NB4 (cell line): ENCODE measurements at regions not wholly inside any gene's neighbourhood (a gene's known extent, or its start where the extent isn't known, plus 50 kb on each side); places are given as distances from the start of the nearest gene placed in this dataset.

ENCODE experiments used
- DNase-seq: peaks from one replicate; pipeline ENCODE4 v3.0.0; 2010; ENCODE audit warnings: low read depth
- H3K4me3 ChIP-seq: one replicate; pipeline ENCODE4 v1.5.1; 2011; ENCODE audit warnings: mild to moderate bottlenecking, low read depth, low read length, moderate library complexity
- MYC ChIP-seq: IDR thresholded peaks from 2 replicates; pipeline ENCODE4 v1.6.1; 2011; ENCODE audit warnings: low read depth, low read length
- POLR2A ChIP-seq: IDR thresholded peaks from 2 replicates; pipeline ENCODE4 v1.6.1; 2011; ENCODE audit warnings: mild to moderate bottlenecking; ENCODE audit not compliant: insufficient read length; ENCODE audit errors: extremely low read depth
- TF ChIP-seq, protein P1 (sequence below): IDR thresholded peaks from 2 replicates; pipeline ENCODE4 v1.6.1; 2011; ENCODE audit warnings: low read depth, low read length
- TF ChIP-seq, protein P2 (sequence below): IDR thresholded peaks from one replicate; pipeline ENCODE4 v1.5.1; 2012; ENCODE audit warnings: low read depth, low read length

GRCh38 chr3:30252474-30252873 lies 353.9 kb upstream of the TGFBR2 start:
- H3K4me3 ChIP-seq = no peak overlapping the region
- no peak for DNase-seq

DNA sequence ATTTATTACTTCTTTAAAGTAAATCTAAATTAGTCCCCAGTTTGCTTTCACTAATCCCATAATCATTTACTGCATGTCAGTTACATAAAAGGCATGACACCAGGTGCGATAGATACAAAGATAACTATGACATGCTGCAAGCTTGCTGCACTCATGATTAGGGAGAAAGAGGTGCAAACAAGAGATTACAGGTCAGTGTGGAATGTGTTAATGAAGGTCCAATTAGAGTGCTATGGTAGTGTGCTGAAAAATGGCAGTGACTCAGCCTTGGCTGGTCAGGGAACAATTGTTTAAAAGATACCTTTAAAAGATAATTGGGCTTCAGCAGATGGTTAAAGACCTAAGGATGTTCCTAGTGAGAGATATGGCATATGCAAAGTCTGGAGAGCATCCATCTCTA lies 352.6 kb upstream of the TGFBR2 start:
- DNase-seq = no peak
- TF ChIP-seq, protein P1, sequence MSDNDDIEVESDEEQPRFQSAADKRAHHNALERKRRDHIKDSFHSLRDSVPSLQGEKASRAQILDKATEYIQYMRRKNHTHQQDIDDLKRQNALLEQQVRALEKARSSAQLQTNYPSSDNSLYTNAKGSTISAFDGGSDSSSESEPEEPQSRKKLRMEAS = no peak
- TF ChIP-seq MYC = no peak
- TF ChIP-seq POLR2A = no peak
- TF ChIP-seq, protein P2, sequence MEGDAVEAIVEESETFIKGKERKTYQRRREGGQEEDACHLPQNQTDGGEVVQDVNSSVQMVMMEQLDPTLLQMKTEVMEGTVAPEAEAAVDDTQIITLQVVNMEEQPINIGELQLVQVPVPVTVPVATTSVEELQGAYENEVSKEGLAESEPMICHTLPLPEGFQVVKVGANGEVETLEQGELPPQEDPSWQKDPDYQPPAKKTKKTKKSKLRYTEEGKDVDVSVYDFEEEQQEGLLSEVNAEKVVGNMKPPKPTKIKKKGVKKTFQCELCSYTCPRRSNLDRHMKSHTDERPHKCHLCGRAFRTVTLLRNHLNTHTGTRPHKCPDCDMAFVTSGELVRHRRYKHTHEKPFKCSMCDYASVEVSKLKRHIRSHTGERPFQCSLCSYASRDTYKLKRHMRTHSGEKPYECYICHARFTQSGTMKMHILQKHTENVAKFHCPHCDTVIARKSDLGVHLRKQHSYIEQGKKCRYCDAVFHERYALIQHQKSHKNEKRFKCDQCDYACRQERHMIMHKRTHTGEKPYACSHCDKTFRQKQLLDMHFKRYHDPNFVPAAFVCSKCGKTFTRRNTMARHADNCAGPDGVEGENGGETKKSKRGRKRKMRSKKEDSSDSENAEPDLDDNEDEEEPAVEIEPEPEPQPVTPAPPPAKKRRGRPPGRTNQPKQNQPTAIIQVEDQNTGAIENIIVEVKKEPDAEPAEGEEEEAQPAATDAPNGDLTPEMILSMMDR = no peak
- H3K4me3 ChIP-seq = no peak overlapping the region

More at GRCh38 chr3:30252474-30252873, 353.9 kb upstream of the TGFBR2 start:
- TF ChIP-seq, protein P1 = no peak
- TF ChIP-seq MYC = no peak
- no peak for TF ChIP-seq POLR2A
- TF ChIP-seq, protein P2 = no peak

DNA sequence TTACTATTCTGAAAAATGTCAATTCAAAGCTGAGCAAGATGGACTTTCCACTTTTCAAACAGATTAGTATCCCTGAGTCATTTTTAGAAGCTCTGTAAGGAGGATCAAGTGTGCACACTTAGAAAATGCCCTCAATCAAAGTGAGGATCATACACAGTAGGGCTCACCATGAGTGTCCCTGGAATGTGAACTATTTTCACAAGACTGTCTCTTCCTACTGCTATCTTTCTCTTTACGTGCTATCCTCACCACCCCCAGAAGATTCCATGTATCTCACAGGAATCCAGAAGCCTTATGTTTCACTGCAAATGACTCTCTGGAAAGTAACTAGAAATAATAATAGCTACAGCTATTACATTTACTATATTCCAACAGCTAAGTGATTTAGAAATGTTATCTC lies 349.9 kb upstream of the TGFBR2 start:
- DNase-seq = no peak
- TF ChIP-seq POLR2A = no peak
- TF ChIP-seq MYC = no peak
- TF ChIP-seq, protein P1 = no peak
- TF ChIP-seq, protein P2 = no peak
- H3K4me3 ChIP-seq = no peak overlapping the region

DNA sequence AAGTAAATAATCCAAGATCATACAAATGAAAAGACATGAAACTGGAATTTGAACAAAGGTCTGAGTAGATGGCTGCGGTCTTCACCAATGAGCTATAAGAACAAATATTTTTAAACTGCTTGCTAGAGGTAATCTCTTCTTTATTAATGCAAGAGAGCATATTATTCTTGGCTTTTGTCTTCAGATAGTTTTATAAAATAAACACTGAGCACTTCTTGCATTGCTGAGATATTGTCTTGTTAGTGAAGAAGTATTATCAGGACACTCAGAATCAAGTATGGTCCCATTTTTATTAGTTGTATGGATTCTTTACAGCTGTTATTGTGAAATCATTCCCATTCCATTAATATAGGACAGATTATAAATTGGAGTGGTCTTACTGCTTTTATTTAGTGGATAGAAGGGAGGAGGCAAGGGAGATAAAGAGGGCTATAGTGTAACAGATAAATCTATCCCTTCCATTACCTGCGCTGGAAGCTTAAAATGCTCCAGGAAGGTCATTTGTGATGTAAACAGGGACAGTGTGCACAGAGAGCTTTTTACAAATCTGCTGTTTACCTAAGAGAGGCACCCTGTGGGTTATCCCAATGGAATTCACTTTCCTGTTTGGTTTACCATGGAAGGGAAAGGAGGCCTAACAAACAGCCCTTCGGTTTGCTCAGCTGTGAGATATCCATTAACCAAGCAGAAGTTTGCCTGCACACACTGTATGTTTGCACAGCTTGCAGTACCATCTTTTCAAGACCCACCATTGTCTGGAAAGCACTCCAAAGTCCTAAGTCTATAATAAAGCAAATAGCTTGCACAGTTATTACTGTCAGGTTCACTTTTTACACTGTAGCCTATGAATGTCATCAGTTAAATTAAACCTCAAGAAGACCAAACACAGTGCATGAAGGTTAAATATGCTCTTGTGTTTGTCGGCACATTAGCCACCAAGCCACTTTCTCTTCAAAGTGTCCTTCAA lies 347.7 kb upstream of the TGFBR2 start:
- no peak for TF ChIP-seq POLR2A
- TF ChIP-seq, protein P1 = no peak
- TF ChIP-seq MYC = no peak
- TF ChIP-seq, protein P2 = no peak
- DNase-seq = no peak
- no peak overlapping the region for H3K4me3 ChIP-seq

DNA sequence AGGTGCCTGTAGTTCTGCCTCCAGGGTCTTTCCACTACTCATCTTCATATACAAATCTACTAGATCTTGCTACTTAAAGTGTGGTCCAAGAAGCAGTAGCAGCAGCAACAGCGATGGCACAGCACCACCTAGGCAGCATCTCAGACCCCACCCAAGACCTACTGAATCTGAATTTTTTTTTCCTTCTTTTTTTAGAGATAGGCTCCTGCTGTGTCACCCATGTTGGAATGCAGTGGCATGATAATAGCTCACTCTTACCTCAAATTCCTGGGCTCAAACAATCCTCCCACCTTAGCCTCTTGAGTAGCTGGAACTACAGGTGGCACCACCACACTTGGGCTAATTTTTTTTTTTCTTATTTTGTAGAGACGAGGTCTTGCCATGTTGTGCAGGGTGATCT lies 346.7 kb upstream of the TGFBR2 start:
- no peak for TF ChIP-seq MYC
- no peak for TF ChIP-seq POLR2A
- TF ChIP-seq, protein P2 = no peak
- DNase-seq = no peak
- no peak overlapping the region for H3K4me3 ChIP-seq
